Forelimb muscle (tissue), 1 donor: ENCODE measurements at regions not wholly inside any gene's neighbourhood (a gene's known extent, or its start where the extent isn't known, plus 50 kb on each side); places are given as distances from the start of the nearest gene placed in this dataset.
"Not testable (repeated sequence)": the region's sequence is repeated elsewhere in the genome, so short reads cannot be mapped to it uniquely, and the experiment has no call there.

Source experiments
- DNase-seq: peaks from one replicate; pipeline ENCODE4 v3.0.0-alpha.2; 2013; ENCODE audit warnings: low read depth

- DNase-seq: no peak
These were observed 804.4 kb downstream of the EPHA4 start for GRCh38 chr2:220767591-220768255.

GRCh38 chr2:220775856-220776488, 796.1 kb downstream of the EPHA4 start:
- no peak for DNase-seq

- DNase-seq: not testable (repeated sequence)
These were observed 793.0 kb downstream of the EPHA4 start for GRCh38 chr2:220779076-220779475.

DNA sequence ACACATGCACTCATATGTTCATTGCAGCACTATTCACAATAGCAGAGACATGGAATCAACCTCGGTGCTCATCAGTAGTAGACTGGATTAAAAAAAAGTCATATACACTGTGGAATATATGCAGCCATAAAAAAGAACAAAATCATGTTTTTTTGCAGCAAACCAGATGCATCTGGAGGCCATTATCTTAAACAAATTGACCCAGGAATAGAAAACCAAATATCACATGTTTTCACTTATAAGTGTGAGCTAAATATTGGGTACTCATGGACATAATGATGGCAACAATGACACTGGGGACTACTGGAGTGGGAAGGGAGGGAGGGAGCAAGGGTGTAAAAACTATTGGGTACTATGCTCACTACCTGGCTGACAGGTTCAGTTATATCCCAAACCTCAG, 792.6 kb downstream of the EPHA4 start:
- no peak for DNase-seq

DNA sequence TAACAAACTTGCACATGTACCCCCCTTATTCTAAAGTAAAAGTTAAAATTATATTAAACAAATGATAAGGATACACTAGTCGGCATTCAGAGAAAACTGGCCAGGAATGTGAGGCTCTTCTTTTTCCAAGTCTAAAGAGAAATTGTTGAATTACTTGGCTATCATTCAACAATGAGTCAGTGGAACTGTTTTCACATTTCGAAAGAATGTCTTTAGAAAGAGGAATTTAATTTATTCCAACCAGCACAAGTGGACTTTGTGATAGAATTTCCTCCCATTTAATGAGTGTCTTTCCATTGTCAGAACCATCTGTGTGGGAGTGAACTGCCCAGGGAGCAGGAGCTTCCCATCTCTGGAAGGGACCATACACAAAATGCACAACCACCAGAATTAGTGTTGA, 792.2 kb downstream of the EPHA4 start:
- DNase-seq: peak; percentile 63

DNA sequence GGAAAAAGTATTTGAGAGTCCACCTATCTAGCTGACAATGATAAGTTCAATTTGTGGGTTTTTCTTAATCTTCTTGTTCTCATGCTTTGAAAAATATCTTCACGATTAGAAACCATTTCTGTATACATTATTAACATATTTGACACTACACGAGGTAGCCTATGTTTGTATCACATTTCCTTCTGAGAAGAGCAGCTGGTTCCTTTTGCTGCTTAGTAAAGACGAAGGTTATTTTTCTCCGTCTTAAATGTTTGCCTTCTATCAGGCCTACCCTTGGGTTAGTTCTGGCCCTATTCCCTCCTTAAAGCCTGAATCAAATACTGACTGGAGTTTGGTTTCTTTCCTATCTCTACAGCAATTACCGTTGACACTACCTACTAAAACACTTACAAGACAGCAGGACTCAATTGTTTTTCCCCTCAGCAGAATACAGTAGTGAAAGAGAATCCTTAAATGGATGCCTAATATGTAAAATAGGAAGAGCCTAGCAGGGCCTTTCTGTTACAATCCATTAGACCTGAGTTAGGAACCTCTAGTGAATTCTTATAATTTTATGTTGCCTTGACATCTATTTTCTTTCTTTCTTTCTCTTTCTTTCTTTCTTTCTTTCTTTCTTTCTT, 790.4 kb downstream of the EPHA4 start:
- no peak for DNase-seq

DNA sequence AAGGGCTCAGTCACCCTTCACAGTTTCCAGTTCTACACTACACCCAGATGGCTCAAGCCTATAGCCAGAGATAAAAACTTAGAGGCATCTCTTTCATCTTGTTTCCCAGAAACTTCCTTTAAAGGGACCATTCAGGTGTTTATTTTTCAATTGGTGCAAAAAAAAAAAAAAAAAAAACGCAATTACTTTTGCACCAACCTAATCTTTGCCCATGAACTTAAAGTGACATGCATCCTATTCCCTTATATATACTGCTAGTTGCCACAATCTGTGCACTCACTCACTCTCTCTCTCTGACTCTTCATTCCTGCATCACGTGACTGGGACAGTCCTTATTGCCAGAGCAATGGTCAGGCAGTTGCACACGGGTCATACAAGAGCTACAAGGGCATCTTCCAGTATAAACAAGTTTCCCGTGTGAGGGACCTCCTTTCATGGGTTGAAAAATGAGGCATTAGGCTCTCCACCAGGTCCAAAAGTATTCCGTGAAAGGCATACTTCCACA, 789.4 kb downstream of the EPHA4 start:
- DNase-seq: no peak

DNA sequence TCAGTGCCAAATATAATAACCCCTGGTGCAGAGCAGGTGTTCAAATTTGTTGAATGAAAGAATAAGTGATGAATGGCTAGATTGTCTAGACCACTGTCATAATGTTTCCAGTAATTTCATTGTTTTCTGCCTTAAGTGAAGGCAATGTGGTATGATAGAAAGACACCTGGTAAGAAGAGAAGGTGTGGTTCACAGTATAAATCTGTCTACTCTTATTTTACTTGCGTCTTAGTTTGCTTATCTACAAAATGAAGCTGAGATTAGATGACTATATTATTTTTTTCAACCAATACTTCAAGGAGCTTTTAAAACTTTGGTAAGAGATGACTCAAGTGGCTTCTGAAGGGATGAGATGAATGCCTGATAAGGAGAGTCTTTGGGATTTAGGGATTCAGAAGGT, 788.4 kb downstream of the EPHA4 start:
- no peak for DNase-seq

GRCh38 chr2:220785178-220785577, 786.9 kb downstream of the EPHA4 start:
- no peak for DNase-seq

- DNase-seq: no peak
These were observed 785.9 kb downstream of the EPHA4 start for GRCh38 chr2:220786216-220786615.

DNA sequence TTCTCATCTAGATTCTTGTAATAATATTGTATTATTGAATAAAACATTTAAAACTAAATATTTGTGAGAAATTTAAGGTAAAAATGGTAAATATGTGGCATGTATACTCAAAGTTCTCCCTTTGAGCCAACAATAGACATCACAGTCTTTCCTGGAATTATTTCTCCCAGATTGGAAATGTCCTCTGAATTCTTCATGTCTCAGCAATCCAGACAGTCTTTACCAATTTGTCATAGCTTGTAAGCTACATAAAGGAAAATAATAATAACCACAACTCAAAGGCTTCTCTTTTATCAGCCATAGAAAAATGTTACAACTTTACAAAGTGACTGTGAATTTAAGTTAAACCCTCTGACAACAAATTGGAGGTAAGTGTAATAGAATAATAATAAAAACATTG, 784.9 kb downstream of the EPHA4 start:
- DNase-seq: no peak

GRCh38 chr2:220789961-220790360, 782.1 kb downstream of the EPHA4 start:
- no peak for DNase-seq

GRCh38 chr2:220795705-220796104, 776.4 kb downstream of the EPHA4 start:
- DNase-seq: no peak

DNA sequence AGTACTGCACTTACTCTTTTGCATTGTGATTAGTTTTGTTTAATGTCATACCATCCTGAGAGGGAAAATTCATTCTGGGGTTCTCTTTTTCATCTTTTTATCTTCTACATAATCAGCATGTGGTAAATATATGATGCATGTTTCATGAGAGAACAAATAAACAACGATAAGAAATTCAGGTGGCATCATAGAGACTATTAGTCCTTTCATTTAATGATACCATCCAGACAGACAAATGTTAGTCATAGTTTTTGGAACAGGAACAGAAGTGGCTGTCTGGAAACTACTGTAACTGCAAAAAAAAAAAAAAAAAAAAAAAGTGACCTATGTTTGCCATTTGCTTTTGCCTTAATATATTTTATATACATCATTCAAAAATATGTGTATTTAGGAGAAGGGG, 761.0 kb downstream of the EPHA4 start:
- no peak for DNase-seq

- no peak for DNase-seq
These were observed 760.0 kb downstream of the EPHA4 start for GRCh38 chr2:220811952-220812570.

GRCh38 chr2:220814441-220814840, 757.7 kb downstream of the EPHA4 start:
- DNase-seq: no peak

DNA sequence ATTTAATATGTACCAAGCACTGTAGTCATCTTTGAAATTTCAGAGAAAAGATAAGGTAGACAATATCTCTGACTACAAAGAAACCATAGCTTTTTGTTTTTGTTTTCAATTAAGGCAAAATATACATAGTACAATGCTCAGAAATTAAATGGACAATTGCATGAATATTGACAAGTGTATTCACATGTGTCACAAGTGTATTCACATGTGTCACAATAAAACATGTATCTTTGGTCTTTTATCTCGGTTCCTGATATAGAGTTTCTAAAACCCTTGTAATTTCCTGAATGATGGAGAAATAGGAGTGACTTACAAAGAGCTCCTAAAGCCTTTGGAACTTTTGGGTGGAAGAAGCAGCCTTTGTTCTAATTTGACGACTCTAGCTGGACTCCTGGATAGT, 756.4 kb downstream of the EPHA4 start:
- DNase-seq: no peak

- DNase-seq: no peak
These were observed 750.4 kb downstream of the EPHA4 start for GRCh38 chr2:220821683-220822082.

DNA sequence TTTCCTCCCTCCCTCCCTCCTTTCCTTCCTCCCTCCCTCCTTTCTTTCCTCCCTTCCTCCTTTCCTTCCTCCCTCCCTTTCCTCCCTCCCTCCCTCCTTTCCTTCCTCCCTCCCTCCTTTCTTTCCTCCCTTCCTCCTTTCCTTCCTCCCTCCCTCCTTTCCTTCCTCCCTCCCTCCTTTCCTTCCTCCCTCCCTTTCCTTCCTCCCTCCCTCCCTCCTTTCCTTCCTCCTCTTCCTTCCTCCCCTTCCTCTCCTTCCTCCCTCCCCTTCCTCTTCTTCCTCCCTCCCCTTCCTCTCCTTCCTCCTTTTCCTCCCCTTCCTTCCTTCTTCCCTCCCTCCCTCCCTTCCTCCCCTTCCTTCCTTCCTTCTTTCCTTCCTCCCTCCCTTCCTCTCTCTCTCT, 748.5 kb downstream of the EPHA4 start:
- DNase-seq: not testable (repeated sequence)

GRCh38 chr2:220833446-220833845, 738.7 kb downstream of the EPHA4 start:
- no peak for DNase-seq

- DNase-seq: no peak
These were observed 736.5 kb downstream of the EPHA4 start for GRCh38 chr2:220835583-220835982.

DNA sequence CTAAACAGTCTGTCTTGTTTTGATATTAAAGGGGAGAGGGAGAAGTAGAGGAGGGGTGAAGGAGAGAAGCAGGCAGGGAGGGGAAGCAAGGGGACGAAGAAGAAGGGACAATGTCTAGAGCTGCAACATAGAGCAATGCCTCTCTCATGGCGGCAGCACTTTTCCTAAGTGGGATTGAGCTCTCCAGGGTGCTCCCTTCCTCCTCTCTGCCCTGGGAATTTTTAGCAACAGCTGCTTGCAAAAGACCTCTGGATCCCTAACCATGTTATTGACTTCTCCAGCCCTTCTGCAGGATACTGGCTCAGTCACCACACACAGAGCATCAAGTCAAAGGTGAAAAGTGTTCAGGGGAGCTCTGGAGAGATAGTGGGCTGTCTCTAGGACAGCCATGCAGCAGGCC, 734.9 kb downstream of the EPHA4 start:
- DNase-seq: no peak
